ENCODE measurements at regions not wholly inside any gene's neighbourhood (a gene's known extent, or its start where the extent isn't known, plus 50 kb on each side); places are given as distances from the start of the nearest gene placed in this dataset.

GRCh38 chr6:170176898-170177771 lies 113.7 kb downstream of the DLL1 start:
- ATAC-seq (peak in 1 of 4 donors; percentile 5), DNase-seq (peak in 1 of 5 donors; percentile 63)
- peaks cover 0 to 11% (median 0%) of the 10 kb centered on the region in 12 donors for H3K4me1 ChIP-seq
- no peaks in the 10 kb centered on the region for H3K9me3 ChIP-seq
- no peaks in the 10 kb centered on the region for H3K27me3 ChIP-seq
- H3K4me3 ChIP-seq = no peak overlapping the region
- no peak for TF ChIP-seq CTCF (IDR thresholded peaks at IDR 0.05)
- no peak for TF ChIP-seq POLR2A (IDR thresholded peaks at IDR 0.05)
- WGBS, 4 donors = 69 to 91% (median 88%) methylated on average over 43 to 58 of the region's 61 CpGs
- no peaks in the 10 kb centered on the region for H3K36me3 ChIP-seq
- intact Hi-C loops (cut with DNase I) = loop anchor here in 1 of 10 donors (5.0 kb wide), 1 partner anchor 95 kb away; no protein-coding TSS in a partner anchor
- H3K27ac ChIP-seq = peak overlapping the region in 1 of 12 donors; percentile 27

GRCh38 chr6:170176136-170176897 lies 114.6 kb downstream of the DLL1 start:
- peak in 1 of 5 donors; percentile 53 for DNase-seq
- 79 to 90% (median 89%) methylated on average over 49 to 51 of the region's 51 CpGs for WGBS, 4 donors
- H3K9me3 ChIP-seq = no peaks in the 10 kb centered on the region
- no peaks in the 10 kb centered on the region for H3K27me3 ChIP-seq
- intact Hi-C loops (cut with DNase I) = loop anchor here in 1 of 10 donors (5.0 kb wide), 1 partner anchor 96 kb away; no protein-coding TSS in a partner anchor
- TF ChIP-seq CTCF (IDR thresholded peaks at IDR 0.05) (no peak), POLR2A (IDR thresholded peaks at IDR 0.05) (no peak)
- H3K4me1 ChIP-seq = peaks cover 0 to 11% (median 0%) of the 10 kb centered on the region in 12 donors
- H3K36me3 ChIP-seq = no peaks in the 10 kb centered on the region
- ATAC-seq = no peak
- H3K27ac ChIP-seq = peak overlapping the region in 1 of 12 donors; percentile 27
- no peak overlapping the region for H3K4me3 ChIP-seq

GRCh38 chr6:170175644-170176135 lies 115.2 kb downstream of the DLL1 start:
- no peaks in the 10 kb centered on the region for H3K27me3 ChIP-seq
- 75 to 95% (median 88%) methylated on average over 6 to 28 of the region's 28 CpGs for WGBS, 4 donors
- H3K4me1 ChIP-seq = peaks cover 0 to 11% (median 0%) of the 10 kb centered on the region in 12 donors
- no peak for DNase-seq
- no peak for ATAC-seq
- H3K36me3 ChIP-seq = no peaks in the 10 kb centered on the region
- no peaks in the 10 kb centered on the region for H3K9me3 ChIP-seq
- intact Hi-C loops (cut with DNase I) = loop anchor here in 1 of 10 donors (5.0 kb wide), 1 partner anchor 97 kb away; no protein-coding TSS in a partner anchor
- H3K27ac ChIP-seq = no peak overlapping the region
- no peak overlapping the region for H3K4me3 ChIP-seq
- TF ChIP-seq CTCF (IDR thresholded peaks at IDR 0.05) = no peak
- TF ChIP-seq POLR2A (IDR thresholded peaks at IDR 0.05) = no peak
